HepG2 (cell line): ENCODE measurements at regions not wholly inside any gene's neighbourhood (a gene's known extent, or its start where the extent isn't known, plus 50 kb on each side); places are given as distances from the start of the nearest gene placed in this dataset.

Experiments
- ATAC-seq: fragments of 200-7000 bp; cut with Tn5 transposase; 3 replicates; pipeline ENCODE4 v1.9.1; 2020; ENCODE audit warnings: mild to moderate bottlenecking, moderate library complexity
- BruUV-seq: library from RNA; stranded (reverse); fragments of 400-500 nt; replicated peaks from 2 replicates; lab custom pipeline; 2021; lab: Mats Ljungman, UMichigan
- CTCF ChIA-PET: fragments of 300-600 bp; formaldehyde crosslinking; extraction: SDS; loops from one replicate; lab custom pipeline; 2021; ENCODE audit warnings: low total read pairs, inconsistent platforms, low intra/inter-chr PET ratio; lab: Yijun Ruan, JAX
- POLR2A ChIA-PET: fragments of 350-600 bp; sonication (Branson Sonifier 250); formaldehyde crosslinking; loops from one replicate; lab custom pipeline; 2020; ENCODE audit warnings: antibody characterized with exemption, inconsistent platforms; lab: Yijun Ruan, JAX
- DNase-seq: peaks from one replicate; pipeline ENCODE4 v3.0.0-alpha.2; 2015; ENCODE audit warnings: low spot score
- FAIRE-seq: peaks from 3 replicates; lab custom pipeline; 2011; peaks lifted over from hg19 to GRCh38; lab: Jason Lieb, UNC
- H2AFZ ChIP-seq: one replicate; pipeline ENCODE4 v1.6.1; 2011; ENCODE audit warnings: low read length, inconsistent platforms
- H3K27ac ChIP-seq: fragments of 300-600 bp; 3 replicates; pipeline ENCODE4 v1.8.0; 2011; ENCODE audit warnings: mixed run types, mild to moderate bottlenecking, mixed read lengths, low read length, inconsistent platforms; ENCODE audit not compliant: insufficient read depth; ENCODE audit errors: extremely low read length
- H3K27me3 ChIP-seq, 2 experiments: fragments of 200-600 bp in 1 of 2; 2 replicates in 1 of 2; 3 replicates in 1 of 2; pipeline versions ENCODE4 v1.6.0 to v1.8.0; 2011; ENCODE audit warnings: low read length in 2 of 2, mild to moderate bottlenecking in 2 of 2, moderate library complexity in 2 of 2, inconsistent platforms in 1 of 2; ENCODE audit not compliant: insufficient read depth in 2 of 2, control insufficient read depth in 1 of 2
- H3K36me3 ChIP-seq, 2 experiments: fragments of 200-600 bp in 1 of 2; replicated peaks in 1 of 2; 2 replicates in 1 of 2; 3 replicates in 1 of 2; pipeline versions ENCODE4 v1.5.1 to v1.8.0; 2011; ENCODE audit warnings: low read length in 2 of 2, inconsistent platforms in 1 of 2; ENCODE audit not compliant: insufficient read depth in 2 of 2, control insufficient read depth in 1 of 2
- H3K4me1 ChIP-seq: 2 replicates; pipeline ENCODE4 v1.5.1; 2012; ENCODE audit warnings: low read length, inconsistent platforms; ENCODE audit not compliant: insufficient read depth
- H3K4me2 ChIP-seq: 2 replicates; pipeline ENCODE4 v1.6.0; 2011; ENCODE audit warnings: low read depth, low read length, inconsistent platforms
- H3K4me3 ChIP-seq, 3 experiments: fragments of 200-600 bp in 1 of 3; sonication (generic), shearing (Covaris generic) in 1 of 3; replicated peaks in 1 of 3; 2 replicates each; pipeline ENCODE4 v1.5.1; 2011 to 2016; ENCODE audit warnings: low read length in 3 of 3, inconsistent platforms in 2 of 3, low read depth in 2 of 3, mild to moderate bottlenecking in 2 of 3, control low read depth in 1 of 3, mixed read lengths in 1 of 3; ENCODE audit not compliant: insufficient read depth in 1 of 3
- H3K79me2 ChIP-seq: one replicate; pipeline ENCODE4 v1.6.1; 2011; ENCODE audit warnings: low read length, inconsistent platforms; ENCODE audit not compliant: insufficient read depth
- H3K9ac ChIP-seq: 2 replicates; pipeline ENCODE4 v1.6.0; 2011; ENCODE audit warnings: mild to moderate bottlenecking, low read depth, low read length, inconsistent platforms; ENCODE audit not compliant: insufficient read depth
- H3K9me3 ChIP-seq: 2 replicates; pipeline ENCODE4 v1.5.1; 2012; ENCODE audit warnings: mild to moderate bottlenecking, low read length
- H4K20me1 ChIP-seq: 2 replicates; pipeline ENCODE4 v1.6.0; 2011; ENCODE audit warnings: inconsistent platforms, mild to moderate bottlenecking, low read length, moderate library complexity; ENCODE audit not compliant: insufficient read depth
- CC2D1A ChIP-seq: sonication (generic); formaldehyde crosslinking; IDR thresholded peaks from 2 replicates; pipeline ENCODE4 v1.8.1; 2023; ENCODE audit warnings: mild to moderate bottlenecking, missing genetic modification reagents
- HOXA5 ChIP-seq: sonication (generic); formaldehyde crosslinking; IDR thresholded peaks from 2 replicates; pipeline ENCODE4 v1.4.0; 2020; ENCODE audit warnings: missing genetic modification reagents
- NRL ChIP-seq: sonication (generic); formaldehyde crosslinking; IDR thresholded peaks from 2 replicates; pipeline ENCODE4 v1.5.0; 2020; ENCODE audit warnings: missing genetic modification reagents, mild to moderate bottlenecking, moderate library complexity, borderline replicate concordance
- ZNF263 ChIP-seq: sonication (generic); formaldehyde crosslinking; IDR thresholded peaks from 2 replicates; pipeline ENCODE4 v1.4.0; 2020; ENCODE audit warnings: missing genetic modification reagents
- ZNF709 ChIP-seq: sonication (generic); formaldehyde crosslinking; IDR thresholded peaks from 2 replicates; pipeline ENCODE4 v1.5.0; 2020; ENCODE audit warnings: mild to moderate bottlenecking, missing genetic modification reagents
- ZSCAN21 ChIP-seq: sonication (generic); formaldehyde crosslinking; IDR thresholded peaks from 2 replicates; pipeline ENCODE4 v1.8.0; 2022; ENCODE audit warnings: mild to moderate bottlenecking, missing genetic modification reagents, moderate library complexity, borderline replicate concordance
- WGBS: methylation state at CpG from one replicate; pipeline ENCODE4 v1.1.6; 2017; ENCODE audit warnings: low lambda C conversion rate; 5-methylcytosine and 5-hydroxymethylcytosine counted together
- in situ Hi-C: cut with HindIII; loops from 2 replicates; pipeline ENCODE4 v1.10.0; 2017; ENCODE audit warnings: low pct_unique_long_range_greater_than_20kb; ENCODE audit not compliant: extremely low pct_ligation_motif_present
- intact Hi-C: fragments of 100-400 bp; cut with micrococcal nuclease; formaldehyde crosslinking; loops from one replicate; pipeline ENCODE4 v1.10.0; 2022; ENCODE audit not compliant: unreplicated experiment
- TF ChIP-seq, protein P1 (sequence below): sonication (generic); formaldehyde crosslinking; IDR thresholded peaks from 2 replicates; pipeline ENCODE4 v1.4.0; 2020; ENCODE audit warnings: missing genetic modification reagents, mild to moderate bottlenecking, borderline replicate concordance
- TF ChIP-seq, protein P2 (sequence below): sonication (generic); formaldehyde crosslinking; IDR thresholded peaks from 2 replicates; pipeline ENCODE4 v1.5.0; 2020; ENCODE audit warnings: missing genetic modification reagents
- TF ChIP-seq, protein P3 (sequence below): sonication (generic); formaldehyde crosslinking; IDR thresholded peaks from 2 replicates; pipeline ENCODE4 v1.5.1; 2020; ENCODE audit warnings: missing genetic modification reagents, mild to moderate bottlenecking, borderline replicate concordance
- TF ChIP-seq, protein P4 (sequence below): sonication (generic); formaldehyde crosslinking; IDR thresholded peaks from 2 replicates; pipeline ENCODE4 v1.8.1; 2022; ENCODE audit warnings: low read depth, mild to moderate bottlenecking, missing genetic modification reagents
- TF ChIP-seq, protein P5 (sequence below): sonication (generic); formaldehyde crosslinking; conservative IDR thresholded peaks from 2 replicates; pipeline ENCODE4 v1.5.0; 2020; ENCODE audit warnings: missing genetic modification reagents

DNA sequence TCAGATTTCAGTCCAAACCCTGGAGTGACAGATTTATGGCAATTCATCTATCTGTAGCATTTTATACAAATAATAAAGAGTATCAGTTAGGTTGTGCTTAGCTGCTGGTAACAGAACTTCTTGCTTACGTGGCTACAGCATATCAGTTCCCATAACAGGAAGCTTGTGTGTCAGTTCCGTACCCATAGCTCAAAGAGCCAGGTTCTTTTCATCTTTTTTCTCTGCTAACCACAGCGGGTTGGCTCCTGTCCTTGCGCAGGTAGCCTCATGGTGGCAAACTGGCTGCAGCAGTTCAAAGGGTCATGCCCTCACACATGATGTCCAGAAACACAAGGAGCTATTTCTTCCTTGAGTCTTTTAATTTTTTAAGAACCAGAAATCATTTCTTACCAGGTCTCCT is 1041.8 kb downstream of the GATA3 start:
- Histone ChIP-seq H3K4me2 (no peak overlapping the region), H3K9ac (no peak overlapping the region), H3K9me3 (no peaks in the 10 kb centered on the region), H3K79me2 (no peaks in the 10 kb centered on the region), H3K36me3 (no peaks in the 10 kb centered on the region), H3K4me3 (no peak overlapping the region), H3K27ac (no peak overlapping the region), H2AFZ (no peak overlapping the region), H4K20me1 (no peaks in the 10 kb centered on the region), H3K4me1 (no peaks in the 10 kb centered on the region), H3K27me3 (no peaks in the 10 kb centered on the region)
- BruUV-seq = no TSS peak
- CTCF ChIA-PET = no interaction called here
- DNase-seq (no peak), ATAC-seq (no peak), FAIRE-seq (no peak)
- in situ Hi-C loops = no loop called here
- intact Hi-C loops = no loop called here
- WGBS = 18% methylated on average over 4 of the region's 4 CpGs
- POLR2A ChIA-PET = no interaction called here
- TF ChIP-seq, protein P1, sequence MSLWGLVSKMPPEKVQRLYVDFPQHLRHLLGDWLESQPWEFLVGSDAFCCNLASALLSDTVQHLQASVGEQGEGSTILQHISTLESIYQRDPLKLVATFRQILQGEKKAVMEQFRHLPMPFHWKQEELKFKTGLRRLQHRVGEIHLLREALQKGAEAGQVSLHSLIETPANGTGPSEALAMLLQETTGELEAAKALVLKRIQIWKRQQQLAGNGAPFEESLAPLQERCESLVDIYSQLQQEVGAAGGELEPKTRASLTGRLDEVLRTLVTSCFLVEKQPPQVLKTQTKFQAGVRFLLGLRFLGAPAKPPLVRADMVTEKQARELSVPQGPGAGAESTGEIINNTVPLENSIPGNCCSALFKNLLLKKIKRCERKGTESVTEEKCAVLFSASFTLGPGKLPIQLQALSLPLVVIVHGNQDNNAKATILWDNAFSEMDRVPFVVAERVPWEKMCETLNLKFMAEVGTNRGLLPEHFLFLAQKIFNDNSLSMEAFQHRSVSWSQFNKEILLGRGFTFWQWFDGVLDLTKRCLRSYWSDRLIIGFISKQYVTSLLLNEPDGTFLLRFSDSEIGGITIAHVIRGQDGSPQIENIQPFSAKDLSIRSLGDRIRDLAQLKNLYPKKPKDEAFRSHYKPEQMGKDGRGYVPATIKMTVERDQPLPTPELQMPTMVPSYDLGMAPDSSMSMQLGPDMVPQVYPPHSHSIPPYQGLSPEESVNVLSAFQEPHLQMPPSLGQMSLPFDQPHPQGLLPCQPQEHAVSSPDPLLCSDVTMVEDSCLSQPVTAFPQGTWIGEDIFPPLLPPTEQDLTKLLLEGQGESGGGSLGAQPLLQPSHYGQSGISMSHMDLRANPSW (CRISPR knock-in tag) = no peak
- TF ChIP-seq HOXA5 (CRISPR knock-in tag) = no peak
- TF ChIP-seq, protein P2, sequence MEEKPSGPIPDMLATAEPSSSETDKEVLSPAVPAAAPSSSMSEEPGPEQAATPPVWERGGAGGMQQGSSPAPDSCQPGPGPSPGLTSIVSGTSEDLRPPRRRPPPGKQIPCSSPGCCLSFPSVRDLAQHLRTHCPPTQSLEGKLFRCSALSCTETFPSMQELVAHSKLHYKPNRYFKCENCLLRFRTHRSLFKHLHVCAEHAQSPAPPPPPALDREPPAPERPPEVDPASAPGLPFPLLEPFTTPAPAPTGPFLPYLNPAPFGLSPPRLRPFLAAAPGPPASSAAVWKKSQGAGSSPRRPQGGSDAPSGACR = no peak
- no peak for TF ChIP-seq ZNF709 (CRISPR knock-in tag)
- TF ChIP-seq, protein P3, sequence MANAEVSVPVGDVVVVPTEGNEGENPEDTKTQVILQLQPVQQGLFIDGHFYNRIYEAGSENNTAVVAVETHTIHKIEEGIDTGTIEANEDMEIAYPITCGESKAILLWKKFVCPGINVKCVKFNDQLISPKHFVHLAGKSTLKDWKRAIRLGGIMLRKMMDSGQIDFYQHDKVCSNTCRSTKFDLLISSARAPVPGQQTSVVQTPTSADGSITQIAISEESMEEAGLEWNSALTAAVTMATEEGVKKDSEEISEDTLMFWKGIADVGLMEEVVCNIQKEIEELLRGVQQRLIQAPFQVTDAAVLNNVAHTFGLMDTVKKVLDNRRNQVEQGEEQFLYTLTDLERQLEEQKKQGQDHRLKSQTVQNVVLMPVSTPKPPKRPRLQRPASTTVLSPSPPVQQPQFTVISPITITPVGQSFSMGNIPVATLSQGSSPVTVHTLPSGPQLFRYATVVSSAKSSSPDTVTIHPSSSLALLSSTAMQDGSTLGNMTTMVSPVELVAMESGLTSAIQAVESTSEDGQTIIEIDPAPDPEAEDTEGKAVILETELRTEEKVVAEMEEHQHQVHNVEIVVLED (CRISPR knock-in tag) = no peak
- TF ChIP-seq, protein P4, sequence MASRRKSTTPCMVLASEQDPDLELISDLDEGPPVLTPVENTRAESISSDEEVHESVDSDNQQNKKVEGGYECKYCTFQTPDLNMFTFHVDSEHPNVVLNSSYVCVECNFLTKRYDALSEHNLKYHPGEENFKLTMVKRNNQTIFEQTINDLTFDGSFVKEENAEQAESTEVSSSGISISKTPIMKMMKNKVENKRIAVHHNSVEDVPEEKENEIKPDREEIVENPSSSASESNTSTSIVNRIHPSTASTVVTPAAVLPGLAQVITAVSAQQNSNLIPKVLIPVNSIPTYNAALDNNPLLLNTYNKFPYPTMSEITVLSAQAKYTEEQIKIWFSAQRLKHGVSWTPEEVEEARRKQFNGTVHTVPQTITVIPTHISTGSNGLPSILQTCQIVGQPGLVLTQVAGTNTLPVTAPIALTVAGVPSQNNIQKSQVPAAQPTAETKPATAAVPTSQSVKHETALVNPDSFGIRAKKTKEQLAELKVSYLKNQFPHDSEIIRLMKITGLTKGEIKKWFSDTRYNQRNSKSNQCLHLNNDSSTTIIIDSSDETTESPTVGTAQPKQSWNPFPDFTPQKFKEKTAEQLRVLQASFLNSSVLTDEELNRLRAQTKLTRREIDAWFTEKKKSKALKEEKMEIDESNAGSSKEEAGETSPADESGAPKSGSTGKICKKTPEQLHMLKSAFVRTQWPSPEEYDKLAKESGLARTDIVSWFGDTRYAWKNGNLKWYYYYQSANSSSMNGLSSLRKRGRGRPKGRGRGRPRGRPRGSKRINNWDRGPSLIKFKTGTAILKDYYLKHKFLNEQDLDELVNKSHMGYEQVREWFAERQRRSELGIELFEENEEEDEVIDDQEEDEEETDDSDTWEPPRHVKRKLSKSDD (CRISPR knock-in tag) = no peak
- TF ChIP-seq, protein P5, sequence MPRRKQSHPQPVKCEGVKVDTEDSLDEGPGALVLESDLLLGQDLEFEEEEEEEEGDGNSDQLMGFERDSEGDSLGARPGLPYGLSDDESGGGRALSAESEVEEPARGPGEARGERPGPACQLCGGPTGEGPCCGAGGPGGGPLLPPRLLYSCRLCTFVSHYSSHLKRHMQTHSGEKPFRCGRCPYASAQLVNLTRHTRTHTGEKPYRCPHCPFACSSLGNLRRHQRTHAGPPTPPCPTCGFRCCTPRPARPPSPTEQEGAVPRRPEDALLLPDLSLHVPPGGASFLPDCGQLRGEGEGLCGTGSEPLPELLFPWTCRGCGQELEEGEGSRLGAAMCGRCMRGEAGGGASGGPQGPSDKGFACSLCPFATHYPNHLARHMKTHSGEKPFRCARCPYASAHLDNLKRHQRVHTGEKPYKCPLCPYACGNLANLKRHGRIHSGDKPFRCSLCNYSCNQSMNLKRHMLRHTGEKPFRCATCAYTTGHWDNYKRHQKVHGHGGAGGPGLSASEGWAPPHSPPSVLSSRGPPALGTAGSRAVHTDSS (CRISPR knock-in tag) = no peak
- TF ChIP-seq ZSCAN21 (CRISPR knock-in tag) = no peak
- no peak for TF ChIP-seq ZNF263 (CRISPR knock-in tag)
- no peak for TF ChIP-seq NRL
- no peak for TF ChIP-seq CC2D1A
